ENCODE measurements at regions not wholly inside any gene's neighbourhood (a gene's known extent, or its start where the extent isn't known, plus 50 kb on each side); places are given as distances from the start of the nearest gene placed in this dataset.
A peak's percentile ranks its signal among the peaks of the same experiment; 100 is the strongest.

DNA sequence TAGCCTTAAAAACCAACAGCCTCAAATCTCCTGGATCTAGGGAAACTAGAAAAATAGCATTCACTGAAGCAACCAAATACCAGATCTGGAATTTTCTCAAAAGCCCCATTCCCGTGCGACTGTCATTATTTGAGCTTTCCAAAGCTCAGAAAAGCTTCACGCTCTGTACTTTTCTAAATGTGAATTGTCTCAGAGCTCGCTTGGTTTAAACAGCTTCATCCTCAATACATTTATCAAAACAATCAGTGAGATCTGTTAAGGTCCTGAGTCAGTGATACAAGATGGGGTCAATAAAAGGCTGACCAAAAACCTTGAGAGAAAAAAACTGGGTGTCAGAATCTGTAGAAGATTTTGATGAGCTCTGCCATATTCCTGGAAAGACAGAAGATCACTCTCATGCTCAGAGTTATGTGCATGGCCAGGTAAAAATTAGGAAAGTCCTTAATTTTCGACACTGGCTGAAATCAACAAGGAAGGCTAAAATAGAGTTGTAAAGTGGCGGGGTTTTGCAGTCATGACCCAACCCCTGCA is 60.2 kb upstream of the VPREB1 start:
- H4K91ac ChIP-seq (ENCODE audit: low read depth, low read length): no peak overlapping the region
- no peak overlapping the region for H3K9ac ChIP-seq (ENCODE audit: low read length)
- no peak overlapping the region for H3K4me2 ChIP-seq (ENCODE audit: low read length)
- no peaks in the 10 kb centered on the region for H3K79me2 ChIP-seq (ENCODE audit: control insufficient read depth, insufficient read depth, low read length, poor library complexity)
- no peaks in the 10 kb centered on the region for H3K36me3 ChIP-seq (ENCODE audit: control insufficient read depth in 1 of 2, insufficient read depth in 2 of 2, low read length in 2 of 2)
- H3K79me1 ChIP-seq (ENCODE audit: low read length): no peaks in the 10 kb centered on the region
- WGBS (ENCODE audit: extremely low coverage, insufficient coverage, insufficient read length): no CpG with 5 or more reads among the region's 6 CpGs
- H3K18ac ChIP-seq (ENCODE audit: low read length): no peak overlapping the region
- H2BK5ac ChIP-seq (ENCODE audit: low read depth, low read length, poor library complexity): no peak overlapping the region
- H2BK12ac ChIP-seq (ENCODE audit: low read length): no peak overlapping the region
- H3K27me3 ChIP-seq (ENCODE audit: insufficient read depth, low read length): no peaks in the 10 kb centered on the region
- no peak overlapping the region for H3K27ac ChIP-seq (ENCODE audit: low read depth, low read length)
- peaks cover 3% of the 10 kb centered on the region for H3K9me3 ChIP-seq (ENCODE audit: insufficient read depth, low read depth, low read length)
- H2AFZ ChIP-seq (ENCODE audit: insufficient read depth, low read length, poor library complexity): no peak overlapping the region
- peak in 1 of 2 donors; percentile 58 for DNase-seq
- H2BK120ac ChIP-seq (ENCODE audit: insufficient read depth, low read length, poor library complexity): no peak overlapping the region
- no peak overlapping the region for H4K8ac ChIP-seq (ENCODE audit: low read depth, low read length)
- no peak overlapping the region for H3K4me3 ChIP-seq (ENCODE audit: low read depth, low read length)
- no peak overlapping the region for H3K4ac ChIP-seq (ENCODE audit: low read depth, low read length)
- H3K14ac ChIP-seq (ENCODE audit: low read length): no peak overlapping the region
- H3K4me1 ChIP-seq (ENCODE audit: control insufficient read depth in 1 of 2, insufficient read depth in 2 of 2, low read length in 2 of 2): no peaks in the 10 kb centered on the region
- H2AK5ac ChIP-seq (ENCODE audit: low read length): no peak overlapping the region
- no peak overlapping the region for H3K23ac ChIP-seq (ENCODE audit: low read length)
- no peak overlapping the region for H4K12ac ChIP-seq (ENCODE audit: low read depth, low read length)

DNA sequence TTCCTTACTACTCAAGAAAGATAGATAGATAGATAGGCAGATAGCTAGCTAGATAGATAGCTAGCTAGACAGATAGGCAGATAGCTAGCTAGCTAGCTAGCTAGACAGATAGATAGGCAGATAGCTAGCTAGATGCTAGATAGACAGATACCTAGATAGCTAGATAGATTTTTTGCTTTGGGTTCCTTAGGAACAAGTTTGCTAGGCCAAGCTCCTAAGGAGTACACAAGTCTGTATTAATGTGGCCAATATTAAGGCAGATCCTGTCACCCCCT is 61.7 kb upstream of the VPREB1 start:
- Histone ChIP-seq H2AK5ac (ENCODE audit: low read length) (no peak overlapping the region), H4K12ac (ENCODE audit: low read depth, low read length) (no peak overlapping the region), H3K9ac (ENCODE audit: low read length) (no peak overlapping the region), H2BK12ac (ENCODE audit: low read length) (no peak overlapping the region), H3K23ac (ENCODE audit: low read length) (no peak overlapping the region), H3K14ac (ENCODE audit: low read length) (no peak overlapping the region), H3K4me1 (ENCODE audit: control insufficient read depth in 1 of 2, insufficient read depth in 2 of 2, low read length in 2 of 2) (no peaks in the 10 kb centered on the region), H3K4me2 (ENCODE audit: low read length) (no peak overlapping the region), H2AFZ (ENCODE audit: insufficient read depth, low read length, poor library complexity) (no peak overlapping the region), H3K27me3 (ENCODE audit: insufficient read depth, low read length) (no peaks in the 10 kb centered on the region), H4K8ac (ENCODE audit: low read depth, low read length) (no peak overlapping the region), H2BK120ac (ENCODE audit: insufficient read depth, low read length, poor library complexity) (no peak overlapping the region), H3K18ac (ENCODE audit: low read length) (no peak overlapping the region), H3K4me3 (ENCODE audit: low read depth, low read length) (no peak overlapping the region), H3K36me3 (ENCODE audit: control insufficient read depth in 1 of 2, insufficient read depth in 2 of 2, low read length in 2 of 2) (no peaks in the 10 kb centered on the region), H3K27ac (ENCODE audit: low read depth, low read length) (no peak overlapping the region), H2BK5ac (ENCODE audit: low read depth, low read length, poor library complexity) (no peak overlapping the region), H3K79me1 (ENCODE audit: low read length) (no peaks in the 10 kb centered on the region), H4K91ac (ENCODE audit: low read depth, low read length) (no peak overlapping the region), H3K4ac (ENCODE audit: low read depth, low read length) (no peak overlapping the region), H3K79me2 (ENCODE audit: control insufficient read depth, insufficient read depth, low read length, poor library complexity) (no peaks in the 10 kb centered on the region), H3K9me3 (ENCODE audit: insufficient read depth, low read depth, low read length) (peaks cover 1% of the 10 kb centered on the region)
- DNase-seq: peak; percentile 42 to 94

DNA sequence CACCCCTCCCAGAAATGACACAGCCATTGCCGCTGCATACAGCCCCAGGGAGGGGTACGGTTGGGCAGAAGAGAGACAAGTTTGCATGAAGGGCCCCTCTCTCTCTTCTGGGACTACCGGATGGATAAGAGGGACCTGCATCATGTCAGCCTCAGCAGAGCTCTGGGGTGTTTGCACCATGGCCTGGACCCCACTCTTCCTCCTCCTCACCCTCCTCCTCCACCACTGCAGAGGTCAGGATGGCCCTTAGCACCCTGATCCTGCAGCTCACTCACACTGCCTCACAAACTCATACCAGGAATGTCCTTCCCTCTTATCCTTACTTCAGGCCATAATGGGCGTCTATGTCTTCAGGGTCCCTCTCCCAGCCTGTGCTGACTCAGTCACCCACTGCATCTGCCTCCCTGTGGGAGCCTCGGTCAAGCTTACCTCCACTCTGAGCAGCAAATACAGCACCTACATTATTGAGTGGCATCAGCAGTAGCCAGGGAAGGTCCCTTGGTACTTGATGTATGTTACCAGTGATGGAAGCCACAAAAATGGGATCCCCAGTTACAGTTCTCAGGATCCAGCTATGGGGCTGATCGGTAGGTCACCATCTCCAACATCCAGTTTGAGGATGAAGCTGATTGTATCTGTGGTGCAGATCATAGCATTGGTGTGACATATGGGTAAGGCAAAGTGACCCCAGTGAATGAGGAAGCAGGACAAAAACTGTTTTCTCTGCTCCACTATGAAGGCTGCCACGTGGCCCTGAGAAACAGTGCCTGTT is 62.2 kb upstream of the VPREB1 start:
- no peak overlapping the region for H3K4ac ChIP-seq (ENCODE audit: low read depth, low read length)
- no peak overlapping the region for H2BK12ac ChIP-seq (ENCODE audit: low read length)
- H4K91ac ChIP-seq (ENCODE audit: low read depth, low read length): no peak overlapping the region
- H3K23ac ChIP-seq (ENCODE audit: low read length): no peak overlapping the region
- no peak overlapping the region for H3K4me3 ChIP-seq (ENCODE audit: low read depth, low read length)
- H3K27ac ChIP-seq (ENCODE audit: low read depth, low read length): no peak overlapping the region
- no peaks in the 10 kb centered on the region for H3K79me2 ChIP-seq (ENCODE audit: control insufficient read depth, insufficient read depth, low read length, poor library complexity)
- peaks cover 1% of the 10 kb centered on the region for H3K9me3 ChIP-seq (ENCODE audit: insufficient read depth, low read depth, low read length)
- peak in 1 of 2 donors; percentile 2 for DNase-seq
- H3K18ac ChIP-seq (ENCODE audit: low read length): no peak overlapping the region
- no peaks in the 10 kb centered on the region for H3K79me1 ChIP-seq (ENCODE audit: low read length)
- no peak overlapping the region for H3K14ac ChIP-seq (ENCODE audit: low read length)
- H3K36me3 ChIP-seq (ENCODE audit: control insufficient read depth in 1 of 2, insufficient read depth in 2 of 2, low read length in 2 of 2): no peaks in the 10 kb centered on the region
- no peaks in the 10 kb centered on the region for H3K27me3 ChIP-seq (ENCODE audit: insufficient read depth, low read length)
- no peak overlapping the region for H2AK5ac ChIP-seq (ENCODE audit: low read length)
- no CpG with 5 or more reads among the region's 7 CpGs for WGBS (ENCODE audit: extremely low coverage, insufficient coverage, insufficient read length)
- no peak overlapping the region for H2AFZ ChIP-seq (ENCODE audit: insufficient read depth, low read length, poor library complexity)
- H4K8ac ChIP-seq (ENCODE audit: low read depth, low read length): no peak overlapping the region
- H3K9ac ChIP-seq (ENCODE audit: low read length): no peak overlapping the region
- no peak overlapping the region for H4K12ac ChIP-seq (ENCODE audit: low read depth, low read length)
- H2BK120ac ChIP-seq (ENCODE audit: insufficient read depth, low read length, poor library complexity): no peak overlapping the region
- no peak overlapping the region for H3K4me2 ChIP-seq (ENCODE audit: low read length)
- no peaks in the 10 kb centered on the region for H3K4me1 ChIP-seq (ENCODE audit: control insufficient read depth in 1 of 2, insufficient read depth in 2 of 2, low read length in 2 of 2)
- no peak overlapping the region for H2BK5ac ChIP-seq (ENCODE audit: low read depth, low read length, poor library complexity)

DNA sequence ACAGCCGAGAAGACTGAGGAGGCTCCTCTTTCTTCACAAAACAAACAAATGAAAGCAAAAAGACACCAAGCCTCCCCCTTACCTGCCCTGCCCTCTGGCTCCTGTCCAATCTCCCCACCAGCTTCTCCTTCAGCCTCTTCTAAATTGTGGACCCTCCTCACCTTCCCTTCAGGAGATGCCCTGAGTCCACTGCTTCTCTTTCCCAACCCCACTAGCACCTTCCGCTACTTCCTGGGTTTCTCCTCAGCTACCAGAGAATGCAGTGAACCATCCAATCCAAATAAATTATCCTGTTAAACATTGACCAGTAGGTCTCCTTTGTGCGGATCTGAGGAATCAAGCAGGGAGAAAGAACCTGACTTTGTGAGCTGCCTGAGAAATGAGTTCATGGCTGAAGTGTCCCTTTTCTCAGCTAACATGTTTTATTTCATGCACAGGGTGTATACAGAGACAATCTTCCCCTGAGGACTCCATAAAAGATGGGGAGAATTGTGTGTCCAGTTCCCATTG is 63.2 kb upstream of the VPREB1 start:
- no CpG with 5 or more reads among the region's 3 CpGs for WGBS (ENCODE audit: extremely low coverage, insufficient coverage, insufficient read length)
- no peak overlapping the region for H2BK120ac ChIP-seq (ENCODE audit: insufficient read depth, low read length, poor library complexity)
- H2BK5ac ChIP-seq (ENCODE audit: low read depth, low read length, poor library complexity): no peak overlapping the region
- H3K36me3 ChIP-seq (ENCODE audit: control insufficient read depth in 1 of 2, insufficient read depth in 2 of 2, low read length in 2 of 2): no peaks in the 10 kb centered on the region
- H2BK12ac ChIP-seq (ENCODE audit: low read length): no peak overlapping the region
- no peak overlapping the region for H3K27ac ChIP-seq (ENCODE audit: low read depth, low read length)
- no peak overlapping the region for H3K14ac ChIP-seq (ENCODE audit: low read length)
- H3K4me1 ChIP-seq (ENCODE audit: control insufficient read depth in 1 of 2, insufficient read depth in 2 of 2, low read length in 2 of 2): no peaks in the 10 kb centered on the region
- H4K12ac ChIP-seq (ENCODE audit: low read depth, low read length): no peak overlapping the region
- no peaks in the 10 kb centered on the region for H3K27me3 ChIP-seq (ENCODE audit: insufficient read depth, low read length)
- H3K4me2 ChIP-seq (ENCODE audit: low read length): no peak overlapping the region
- no peak overlapping the region for H3K23ac ChIP-seq (ENCODE audit: low read length)
- no peak overlapping the region for H2AK5ac ChIP-seq (ENCODE audit: low read length)
- H2AFZ ChIP-seq (ENCODE audit: insufficient read depth, low read length, poor library complexity): no peak overlapping the region
- no peak overlapping the region for H4K91ac ChIP-seq (ENCODE audit: low read depth, low read length)
- no peak overlapping the region for H4K8ac ChIP-seq (ENCODE audit: low read depth, low read length)
- no peaks in the 10 kb centered on the region for H3K79me1 ChIP-seq (ENCODE audit: low read length)
- no peaks in the 10 kb centered on the region for H3K79me2 ChIP-seq (ENCODE audit: control insufficient read depth, insufficient read depth, low read length, poor library complexity)
- H3K4me3 ChIP-seq (ENCODE audit: low read depth, low read length): no peak overlapping the region
- H3K9me3 ChIP-seq (ENCODE audit: insufficient read depth, low read depth, low read length): peaks cover 3% of the 10 kb centered on the region
- no peak overlapping the region for H3K9ac ChIP-seq (ENCODE audit: low read length)
- DNase-seq: no peak
- no peak overlapping the region for H3K18ac ChIP-seq (ENCODE audit: low read length)
- no peak overlapping the region for H3K4ac ChIP-seq (ENCODE audit: low read depth, low read length)

All from trophoblast cell (in vitro differentiated cells and primary cell).